ENCODE measurements at regions not wholly inside any gene's neighbourhood (a gene's known extent, or its start where the extent isn't known, plus 50 kb on each side); places are given as distances from the start of the nearest gene placed in this dataset.

GRCh38 chr4:136227315-136227714 is 1305.0 kb downstream of the PCDH18 start:
- TF ChIP-seq CTCF (IDR thresholded peaks at IDR 0.05) (no peak), POLR2A (IDR thresholded peaks at IDR 0.05) (no peak)
